GM23338 (cell line): ENCODE measurements at regions not wholly inside any gene's neighbourhood (a gene's known extent, or its start where the extent isn't known, plus 50 kb on each side); places are given as distances from the start of the nearest gene placed in this dataset.
"Not testable (repeated sequence)": the region's sequence is repeated elsewhere in the genome, so short reads cannot be mapped to it uniquely, and the experiment has no call there.

Experiments
- ATAC-seq: fragments of 200-7000 bp; cut with Tn5 transposase; 3 replicates; pipeline ENCODE4 v1.9.1; 2020
- DNase-seq: peaks from one replicate; pipeline ENCODE4 v3.0.0-alpha.2; 2015; ENCODE audit warnings: low spot score
- H2AFZ ChIP-seq: fragments of 200-600 bp; sonication (generic); 2 replicates; pipeline ENCODE4 v1.8.0; 2016; ENCODE audit warnings: antibody characterized with exemption, mild to moderate bottlenecking, moderate library complexity
- H3F3A ChIP-seq: fragments of 200-600 bp; sonication (generic); replicated peaks from 2 replicates; pipeline ENCODE4 v1.8.0; 2017; ENCODE audit warnings: antibody characterized with exemption, mixed run types, low read depth
- H3K27ac ChIP-seq: fragments of 200-600 bp; sonication (generic); 2 replicates; pipeline ENCODE4 v1.6.1; 2016; ENCODE audit warnings: low read depth
- H3K27me3 ChIP-seq: fragments of 200-600 bp; sonication (generic); 2 replicates; pipeline ENCODE4 v1.8.0; 2016; ENCODE audit warnings: mild to moderate bottlenecking, mixed run types, moderate library complexity; ENCODE audit not compliant: insufficient read depth
- H3K36me3 ChIP-seq: fragments of 200-600 bp; sonication (generic); 2 replicates; pipeline ENCODE4 v1.8.0; 2016; ENCODE audit warnings: mild to moderate bottlenecking; ENCODE audit not compliant: insufficient read depth
- H3K4me1 ChIP-seq: fragments of 200-600 bp; sonication (generic); 2 replicates; pipeline ENCODE4 v1.8.0; 2016; ENCODE audit warnings: mild to moderate bottlenecking, moderate library complexity; ENCODE audit not compliant: insufficient read depth
- H3K4me2 ChIP-seq: fragments of 200-600 bp; sonication (generic); 2 replicates; pipeline ENCODE4 v1.7.1; 2017; ENCODE audit warnings: mixed run types
- H3K4me3 ChIP-seq: fragments of 200-600 bp; sonication (generic); 2 replicates; pipeline ENCODE4 v1.6.1; 2016; ENCODE audit warnings: mixed run types
- H3K79me2 ChIP-seq: fragments of 200-600 bp; sonication (generic); replicated peaks from 2 replicates; pipeline ENCODE4 v1.8.0; 2017; ENCODE audit warnings: mild to moderate bottlenecking; ENCODE audit not compliant: insufficient read depth
- H3K9me2 ChIP-seq: fragments of 200-600 bp; sonication (generic); 2 replicates; pipeline ENCODE4 v1.8.0; 2017; ENCODE audit not compliant: insufficient read depth
- H4K20me1 ChIP-seq: fragments of 200-600 bp; sonication (generic); replicated peaks from 2 replicates; pipeline ENCODE4 v1.8.0; 2017; ENCODE audit warnings: mild to moderate bottlenecking; ENCODE audit not compliant: insufficient read depth
- H3K27ac Mint-ChIP-seq: 2 replicates; pipeline ENCODE4 v1.8.0; 2020; ENCODE audit warnings: inconsistent platforms, mild to moderate bottlenecking, moderate library complexity, mixed read lengths
- H3K27me3 Mint-ChIP-seq: 3 replicates; pipeline ENCODE4 v1.8.0; 2022; ENCODE audit warnings: low read depth, mild to moderate bottlenecking, moderate library complexity, mixed read lengths, inconsistent platforms; ENCODE audit not compliant: insufficient read depth, poor library complexity
- H3K36me3 Mint-ChIP-seq: 3 replicates; pipeline ENCODE4 v1.8.0; 2021; ENCODE audit warnings: low read depth, mild to moderate bottlenecking, inconsistent platforms, moderate library complexity, mixed read lengths
- H3K4me1 Mint-ChIP-seq: 3 replicates; pipeline ENCODE4 v1.8.0; 2020; ENCODE audit warnings: mild to moderate bottlenecking, inconsistent platforms, mixed read lengths
- H3K4me3 Mint-ChIP-seq: 3 replicates; pipeline ENCODE4 v1.8.0; 2021; ENCODE audit warnings: moderate library complexity, mild to moderate bottlenecking, inconsistent platforms, mixed read lengths
- H3K9me3 Mint-ChIP-seq: 3 replicates; pipeline ENCODE4 v1.8.0; 2020; ENCODE audit warnings: moderate library complexity, mild to moderate bottlenecking, inconsistent platforms, mixed read lengths

- H3K27me3 Mint-ChIP-seq, ATAC-seq, H3K4me3 Mint-ChIP-seq, H4K20me1 ChIP-seq, H3K27me3 ChIP-seq, DNase-seq, H3K79me2 ChIP-seq, H3K4me1 ChIP-seq, H3K4me1 Mint-ChIP-seq, H3K27ac ChIP-seq, H3K4me2 ChIP-seq, H3K36me3 Mint-ChIP-seq, H3K27ac Mint-ChIP-seq, H3F3A ChIP-seq, H3K4me3 ChIP-seq, H3K9me2 ChIP-seq, H2AFZ ChIP-seq, H3K36me3 ChIP-seq: not testable (repeated sequence)
- peaks cover 36% of the 10 kb centered on the region for H3K9me3 Mint-ChIP-seq
These were observed 4828.5 kb upstream of the OR11H1 start for GRCh38 chr22:10699301-10700097.

- not testable (repeated sequence) for ATAC-seq, DNase-seq, H3K27me3 Mint-ChIP-seq, H3K27me3 ChIP-seq, H4K20me1 ChIP-seq, H3K4me3 ChIP-seq, H3K27ac Mint-ChIP-seq, H2AFZ ChIP-seq, H3K36me3 ChIP-seq, H3K79me2 ChIP-seq, H3K4me1 ChIP-seq, H3F3A ChIP-seq, H3K4me1 Mint-ChIP-seq, H3K27ac ChIP-seq, H3K4me2 ChIP-seq, H3K4me3 Mint-ChIP-seq, H3K9me2 ChIP-seq
- H3K36me3 Mint-ChIP-seq: peaks cover 16% of the 10 kb centered on the region
- peaks cover 48% of the 10 kb centered on the region for H3K9me3 Mint-ChIP-seq
These were observed 4819.8 kb upstream of the OR11H1 start for GRCh38 chr22:10708175-10708574.

GRCh38 chr22:10710923-10711322 is 4817.1 kb upstream of the OR11H1 start:
- H3K4me1 ChIP-seq, H3K79me2 ChIP-seq, H4K20me1 ChIP-seq, H3F3A ChIP-seq, DNase-seq, H3K27ac Mint-ChIP-seq, ATAC-seq, H3K27me3 ChIP-seq, H3K4me3 ChIP-seq, H3K9me2 ChIP-seq, H3K4me1 Mint-ChIP-seq, H3K4me2 ChIP-seq, H3K27me3 Mint-ChIP-seq, H3K4me3 Mint-ChIP-seq, H3K36me3 ChIP-seq, H2AFZ ChIP-seq, H3K27ac ChIP-seq: not testable (repeated sequence)
- Mint-ChIP-seq H3K9me3 (peaks cover 66% of the 10 kb centered on the region), H3K36me3 (peaks cover 37% of the 10 kb centered on the region)

GRCh38 chr22:10722804-10723203 is 4805.2 kb upstream of the OR11H1 start:
- not testable (repeated sequence) for H4K20me1 ChIP-seq, H3K79me2 ChIP-seq, ATAC-seq, H3K27me3 ChIP-seq, H3K9me2 ChIP-seq, H3K27ac ChIP-seq, H3K4me1 ChIP-seq, H3K36me3 ChIP-seq, H3K4me2 ChIP-seq, DNase-seq, H3K27ac Mint-ChIP-seq, H3K4me3 Mint-ChIP-seq, H3F3A ChIP-seq, H2AFZ ChIP-seq, H3K4me1 Mint-ChIP-seq
- Mint-ChIP-seq H3K9me3 (peaks cover 99% of the 10 kb centered on the region), H3K36me3 (peaks cover 96% of the 10 kb centered on the region), H3K27me3 (peaks cover 30% of the 10 kb centered on the region)
- H3K4me3 ChIP-seq: peak overlapping the region; percentile 1; the same call in 1 of the 2 replicates

DNA sequence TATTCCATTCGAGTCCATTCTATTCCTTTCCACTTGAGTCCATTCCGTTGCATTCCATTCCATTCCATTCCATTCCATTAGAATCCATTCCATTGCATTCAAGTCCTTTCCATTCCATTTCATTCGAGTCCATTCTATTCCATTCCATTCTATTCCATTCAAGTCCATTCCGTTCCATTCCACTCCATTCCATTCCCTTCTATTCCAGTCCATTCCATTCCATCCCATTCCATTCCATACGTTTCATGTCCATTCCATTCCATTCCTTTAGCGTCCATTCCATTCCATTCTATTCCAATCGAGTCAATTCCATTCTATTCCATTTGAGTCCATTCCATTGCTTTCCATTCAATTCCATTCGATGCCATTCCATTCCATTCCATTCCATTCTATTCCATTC is 4804.0 kb upstream of the OR11H1 start:
- H3K79me2 ChIP-seq, H3K4me3 ChIP-seq, H4K20me1 ChIP-seq, H3K4me1 ChIP-seq, H3K4me1 Mint-ChIP-seq, H2AFZ ChIP-seq, H3K36me3 ChIP-seq, H3K9me2 ChIP-seq, H3K27me3 ChIP-seq, H3K4me2 ChIP-seq, DNase-seq, ATAC-seq, H3K27ac Mint-ChIP-seq, H3F3A ChIP-seq, H3K27ac ChIP-seq, H3K4me3 Mint-ChIP-seq: not testable (repeated sequence)
- peaks cover 99% of the 10 kb centered on the region for H3K9me3 Mint-ChIP-seq
- peaks cover 96% of the 10 kb centered on the region for H3K36me3 Mint-ChIP-seq
- H3K27me3 Mint-ChIP-seq: peaks cover 36% of the 10 kb centered on the region
